Fibroblast of lung (primary cell): ENCODE measurements at regions not wholly inside any gene's neighbourhood (a gene's known extent, or its start where the extent isn't known, plus 50 kb on each side); places are given as distances from the start of the nearest gene placed in this dataset.

Source experiments
- DNase-seq, 2 donors: peaks; one replicate each; pipeline versions ENCODE4 v3.0.0 to v3.0.0-alpha.2; 2010; ENCODE audit warnings: low read depth in 2 of 2
- H2AFZ ChIP-seq: 2 replicates; pipeline ENCODE4 v1.5.1; 2012; ENCODE audit warnings: low read length, control low read depth, inconsistent platforms
- H3K27ac ChIP-seq: 2 replicates; pipeline ENCODE4 v1.5.1; 2011; ENCODE audit warnings: low read length, control low read depth; ENCODE audit not compliant: insufficient read depth
- H3K27me3 ChIP-seq: 2 replicates; pipeline ENCODE4 v1.5.1; 2011; ENCODE audit warnings: mild to moderate bottlenecking, low read length; ENCODE audit not compliant: control insufficient read depth, insufficient read depth
- H3K36me3 ChIP-seq: 2 replicates; pipeline ENCODE4 v1.5.1; 2011; ENCODE audit warnings: low read length; ENCODE audit not compliant: control insufficient read depth, insufficient read depth
- H3K4me1 ChIP-seq: 2 replicates; pipeline ENCODE4 v1.5.1; 2011; ENCODE audit warnings: low read length; ENCODE audit not compliant: control insufficient read depth, insufficient read depth; ENCODE audit errors: extremely low read depth
- H3K4me2 ChIP-seq: 2 replicates; pipeline ENCODE4 v1.5.1; 2011; ENCODE audit warnings: low read length, control low read depth; ENCODE audit not compliant: insufficient read depth; ENCODE audit errors: extremely low read depth
- H3K4me3 ChIP-seq, 4 experiments: fragments of 200-600 bp in 1 of 4; sonication (generic) in 1 of 4; replicated peaks in 1 of 4; 2 replicates each; pipeline ENCODE4 v1.5.1; 2011 to 2016; ENCODE audit warnings: low read length in 4 of 4, low read depth in 3 of 4, mild to moderate bottlenecking in 3 of 4, control low read depth in 2 of 4, inconsistent platforms in 1 of 4, mixed read lengths in 1 of 4; ENCODE audit not compliant: insufficient read depth in 1 of 4; ENCODE audit errors: control extremely low read depth in 1 of 4
- H3K79me2 ChIP-seq: 2 replicates; pipeline ENCODE4 v1.5.1; 2012; ENCODE audit warnings: mild to moderate bottlenecking, low read length, inconsistent platforms; ENCODE audit not compliant: control insufficient read depth, insufficient read depth
- H3K9ac ChIP-seq: 2 replicates; pipeline ENCODE4 v1.5.1; 2011; ENCODE audit warnings: mild to moderate bottlenecking, low read length, control low read depth; ENCODE audit not compliant: insufficient read depth
- H3K9me3 ChIP-seq: 2 replicates; pipeline ENCODE4 v1.5.1; 2012; ENCODE audit warnings: low read depth, low read length; ENCODE audit not compliant: control insufficient read depth, insufficient read depth
- H4K20me1 ChIP-seq: 2 replicates; pipeline ENCODE4 v1.5.1; 2011; ENCODE audit warnings: low read length; ENCODE audit not compliant: control insufficient read depth, insufficient read depth; ENCODE audit errors: extremely low read depth
- CTCF ChIP-seq, 2 donors: IDR thresholded peaks in 1 of 2; conservative IDR thresholded peaks in 1 of 2; 1 replicate in 1 of 2; 2 replicates in 1 of 2; pipeline ENCODE4 v1.5.1; 2011 to 2012; ENCODE audit warnings: low read length in 2 of 2, control low read depth in 1 of 2, inconsistent platforms in 1 of 2, low read depth in 1 of 2, mild to moderate bottlenecking in 1 of 2
- EZH2 ChIP-seq: IDR thresholded peaks from 2 replicates; pipeline ENCODE4 v1.5.1; 2012; ENCODE audit warnings: low read length, control low read depth, mild to moderate bottlenecking; ENCODE audit errors: missing control alignments

DNA sequence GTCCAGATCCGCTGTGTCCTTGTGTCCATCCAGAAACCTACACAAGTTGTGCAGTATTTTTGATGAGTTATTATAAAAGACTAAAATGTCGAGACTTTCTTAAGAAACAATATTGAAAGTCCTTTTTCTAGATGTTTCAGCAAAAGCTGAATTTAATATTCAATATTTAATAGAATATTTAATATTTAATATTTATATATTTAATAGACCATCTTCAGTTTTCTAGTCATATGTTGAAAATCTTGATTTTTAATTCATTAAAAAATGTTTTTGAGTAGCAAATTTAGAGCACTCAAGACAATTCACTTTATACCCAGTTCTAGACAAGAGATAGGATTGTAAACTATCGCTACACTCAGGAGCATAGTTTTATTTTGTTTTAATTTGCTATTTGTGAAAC, 447.8 kb downstream of the SLITRK5 start:
- DNase-seq: no peak
- Histone ChIP-seq H3K4me2 (no peak overlapping the region), H3K9me3 (no peaks in the 10 kb centered on the region), H3K4me3 (no peak overlapping the region), H3K9ac (no peak overlapping the region), H3K27ac (no peak overlapping the region), H4K20me1 (no peaks in the 10 kb centered on the region), H3K79me2 (no peaks in the 10 kb centered on the region), H2AFZ (no peak overlapping the region), H3K27me3 (no peaks in the 10 kb centered on the region), H3K36me3 (no peaks in the 10 kb centered on the region), H3K4me1 (no peaks in the 10 kb centered on the region)
- TF ChIP-seq EZH2 (no peak), CTCF (conservative IDR thresholded peaks at IDR 0.05 in 1 of 2, IDR thresholded peaks at IDR 0.05 in 1 of 2; ENCODE audit: low read depth in 1 of 2, low read length in 2 of 2) (no peak)

DNA sequence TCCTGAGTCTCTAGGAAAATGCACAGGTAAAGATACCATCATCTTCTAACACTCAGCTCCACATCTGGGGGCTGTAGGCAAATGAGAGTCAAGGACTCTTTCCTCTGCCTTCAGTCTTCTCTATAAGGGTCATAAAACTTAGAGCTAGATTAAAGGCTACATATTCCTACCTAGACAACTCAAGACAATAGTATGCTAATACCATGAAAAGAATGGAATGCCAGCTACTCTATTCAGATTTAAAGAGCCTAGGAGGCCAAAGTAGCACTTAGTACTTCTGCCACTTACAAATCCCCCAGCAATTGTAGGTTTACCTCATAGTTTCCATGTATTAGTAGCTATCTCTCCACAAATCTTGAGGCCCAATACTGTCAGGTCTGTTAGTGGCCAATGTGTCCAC, 453.0 kb downstream of the SLITRK5 start:
- H3K27ac ChIP-seq: no peak overlapping the region
- H3K4me1 ChIP-seq: no peaks in the 10 kb centered on the region
- no peak overlapping the region for H3K4me2 ChIP-seq
- H3K27me3 ChIP-seq: no peaks in the 10 kb centered on the region
- H3K36me3 ChIP-seq: no peaks in the 10 kb centered on the region
- H3K9ac ChIP-seq: no peak overlapping the region
- TF ChIP-seq EZH2 (no peak), CTCF (conservative IDR thresholded peaks at IDR 0.05 in 1 of 2, IDR thresholded peaks at IDR 0.05 in 1 of 2; ENCODE audit: low read depth in 1 of 2, low read length in 2 of 2) (no peak)
- H3K4me3 ChIP-seq: no peak overlapping the region
- H3K9me3 ChIP-seq: no peaks in the 10 kb centered on the region
- H4K20me1 ChIP-seq: no peaks in the 10 kb centered on the region
- no peak for DNase-seq
- no peak overlapping the region for H2AFZ ChIP-seq
- H3K79me2 ChIP-seq: no peaks in the 10 kb centered on the region

GRCh38 chr13:88125055-88125454, 453.9 kb downstream of the SLITRK5 start:
- TF ChIP-seq EZH2: no peak
- no peak for TF ChIP-seq CTCF (conservative IDR thresholded peaks at IDR 0.05 in 1 of 2, IDR thresholded peaks at IDR 0.05 in 1 of 2; ENCODE audit: low read depth in 1 of 2, low read length in 2 of 2)
- Histone ChIP-seq H3K36me3 (no peaks in the 10 kb centered on the region), H3K27me3 (no peaks in the 10 kb centered on the region), H3K9ac (no peak overlapping the region), H3K4me2 (no peak overlapping the region), H4K20me1 (no peaks in the 10 kb centered on the region), H2AFZ (no peak overlapping the region), H3K9me3 (no peaks in the 10 kb centered on the region), H3K4me1 (no peaks in the 10 kb centered on the region), H3K27ac (no peak overlapping the region), H3K79me2 (no peaks in the 10 kb centered on the region), H3K4me3 (no peak overlapping the region)
- no peak for DNase-seq
